ENCODE measurements at regions not wholly inside any gene's neighbourhood (a gene's known extent, or its start where the extent isn't known, plus 50 kb on each side); places are given as distances from the start of the nearest gene placed in this dataset.
A peak's percentile ranks its signal among the peaks of the same experiment; 100 is the strongest.

- TF ChIP-seq IRF3 (IDR thresholded peaks at IDR 0.05; ENCODE audit: low read depth, low read length): no peak
- TF ChIP-seq MXI1 (IDR thresholded peaks at IDR 0.05; ENCODE audit: low read depth, low read length): no peak
- no peak for TF ChIP-seq ELF1 (IDR thresholded peaks at IDR 0.05)
Observed at GRCh38 chr5:68544091-68544647, 328.6 kb downstream of the PIK3R1 start (continued).

- Histone ChIP-seq H2AFZ (ENCODE audit: low read depth) (no peak overlapping the region), H3K9me2 (no peaks in the 10 kb centered on the region), H3K27me3 (ENCODE audit: insufficient read depth) (no peaks in the 10 kb centered on the region), H3K4me3 (ENCODE audit: low read depth in 2 of 2, low read length in 1 of 2) (no peak overlapping the region), H3K27ac (ENCODE audit: low read depth in 2 of 2, low read length in 1 of 2) (0 out of 4 replicates have a peak overlapping the region, but pooled peaks of 1 of the 2 experiments have one; percentile 7), H3F3A (replicated peaks; ENCODE audit: insufficient read depth) (peaks cover 12% of the 10 kb centered on the region), H4K20me1 (ENCODE audit: insufficient read depth) (no peaks in the 10 kb centered on the region), H3K9me3 (no peaks in the 10 kb centered on the region), H3K36me3 (replicated peaks in 1 of 2; ENCODE audit: control insufficient read depth in 1 of 2, insufficient read depth in 2 of 2, low read length in 1 of 2) (no peaks in the 10 kb centered on the region), H3K9ac (no peak overlapping the region), H3K4me2 (no peak overlapping the region), H3K79me2 (ENCODE audit: insufficient read depth) (no peaks in the 10 kb centered on the region), H3K4me1 (ENCODE audit: control insufficient read depth in 1 of 2, insufficient read depth in 2 of 2, low read depth in 1 of 2, low read length in 1 of 2) (peaks cover 2 to 32% of the 10 kb centered on the region in 2 experiments)
- ChIA-PET CTCF (interaction anchor here (1.3 kb wide), 1 partner anchor 258 kb away, joined by 3 read pairs; no protein-coding TSS in a partner anchor), POLR2A (interaction anchor here (1.0 kb wide), 1 partner anchor 10 kb away, joined by 3 read pairs; no protein-coding TSS in a partner anchor)
- TF ChIP-seq EP300 (IDR thresholded peaks at IDR 0.05; ENCODE audit: borderline replicate concordance in 1 of 2, low read depth in 1 of 2, low read length in 1 of 2) (0 out of 4 replicates have a peak, but pooled peaks of 1 of the 2 experiments have one; percentile 12), POLR2AphosphoS5 (IDR thresholded peaks at IDR 0.05; ENCODE audit: low read depth, low read length) (no peak), NFIC (IDR thresholded peaks at IDR 0.05; ENCODE audit: borderline replicate concordance) (no peak)
- 74% methylated on average over 14 of the region's 14 CpGs for WGBS (ENCODE audit: low lambda C conversion rate)
- DNase-seq: no peak
Observed at GRCh38 chr5:68544648-68545552, 329.3 kb downstream of the PIK3R1 start.

GRCh38 chr5:68545636-68546295 is 330.2 kb downstream of the PIK3R1 start:
- Histone ChIP-seq H3K9me2 (no peaks in the 10 kb centered on the region), H3F3A (replicated peaks; ENCODE audit: insufficient read depth) (peaks cover 15% of the 10 kb centered on the region), H3K9me3 (no peaks in the 10 kb centered on the region), H3K27me3 (ENCODE audit: insufficient read depth) (no peaks in the 10 kb centered on the region), H2AFZ (ENCODE audit: low read depth) (no peak overlapping the region), H3K4me2 (no peak overlapping the region), H3K9ac (no peak overlapping the region), H3K4me1 (ENCODE audit: control insufficient read depth in 1 of 2, insufficient read depth in 2 of 2, low read depth in 1 of 2, low read length in 1 of 2) (peaks cover 2 to 34% of the 10 kb centered on the region in 2 experiments), H3K79me2 (ENCODE audit: insufficient read depth) (no peaks in the 10 kb centered on the region), H3K27ac (ENCODE audit: low read depth in 2 of 2, low read length in 1 of 2) (no peak overlapping the region), H3K36me3 (replicated peaks in 1 of 2; ENCODE audit: control insufficient read depth in 1 of 2, insufficient read depth in 2 of 2, low read length in 1 of 2) (no peaks in the 10 kb centered on the region), H3K4me3 (ENCODE audit: low read depth in 2 of 2, low read length in 1 of 2) (no peak overlapping the region), H4K20me1 (ENCODE audit: insufficient read depth) (no peaks in the 10 kb centered on the region)
- no peak for DNase-seq
- WGBS (ENCODE audit: low lambda C conversion rate): 65% methylated on average over 4 of the region's 7 CpGs
- ChIA-PET CTCF (interaction anchor here (1.3 kb wide), 1 partner anchor 259 kb away, joined by 3 read pairs; no protein-coding TSS in a partner anchor), POLR2A (no interaction called here)
- no peak for TF ChIP-seq ZBTB33 (IDR thresholded peaks at IDR 0.05; ENCODE audit: borderline replicate concordance, low read depth)
- TF ChIP-seq POLR2AphosphoS5 (IDR thresholded peaks at IDR 0.05; ENCODE audit: low read depth, low read length): no peak
- TF ChIP-seq NFIC (IDR thresholded peaks at IDR 0.05; ENCODE audit: borderline replicate concordance): no peak
- TF ChIP-seq GATA2 (CRISPR knock-in tag; IDR thresholded peaks at IDR 0.05): no peak
- TF ChIP-seq REST (IDR thresholded peaks at IDR 0.05; ENCODE audit: low read depth, low read length): no peak
- no peak for TF ChIP-seq EZH2phosphoT487 (IDR thresholded peaks at IDR 0.05; ENCODE audit: borderline replicate concordance, low read depth)
- no peak for TF ChIP-seq EP300 (IDR thresholded peaks at IDR 0.05; ENCODE audit: borderline replicate concordance in 1 of 2, low read depth in 1 of 2, low read length in 1 of 2)
